ENCODE measurements at regions not wholly inside any gene's neighbourhood (a gene's known extent, or its start where the extent isn't known, plus 50 kb on each side); places are given as distances from the start of the nearest gene placed in this dataset.

DNA sequence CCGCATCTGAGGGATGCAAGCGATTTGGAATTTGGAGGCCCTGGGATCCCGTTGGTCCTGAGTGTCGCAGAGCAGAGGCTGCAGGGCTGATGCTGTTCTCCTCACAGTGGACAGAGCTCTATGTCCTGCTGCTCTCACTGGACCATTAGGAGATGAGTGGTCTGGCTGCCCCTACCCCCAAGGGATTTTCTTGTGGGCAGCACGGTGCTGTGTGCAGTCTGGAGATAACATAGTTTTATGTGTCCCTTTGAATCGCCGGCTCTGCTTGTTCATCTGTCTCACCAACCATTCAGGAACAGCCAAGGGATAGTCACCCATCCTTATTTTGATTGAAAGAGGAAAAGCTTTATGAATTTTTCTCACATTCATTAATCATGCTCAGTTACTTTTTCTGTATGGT lies 49.9 kb downstream of the CHRM3 start:
- no peak for DNase-seq (ENCODE audit: low read depth)
- in situ Hi-C loops (cut with HindIII; ENCODE audit: low pct_unique_long_range_greater_than_20kb, low sequenced_read_pairs), result no loop called here

DNA sequence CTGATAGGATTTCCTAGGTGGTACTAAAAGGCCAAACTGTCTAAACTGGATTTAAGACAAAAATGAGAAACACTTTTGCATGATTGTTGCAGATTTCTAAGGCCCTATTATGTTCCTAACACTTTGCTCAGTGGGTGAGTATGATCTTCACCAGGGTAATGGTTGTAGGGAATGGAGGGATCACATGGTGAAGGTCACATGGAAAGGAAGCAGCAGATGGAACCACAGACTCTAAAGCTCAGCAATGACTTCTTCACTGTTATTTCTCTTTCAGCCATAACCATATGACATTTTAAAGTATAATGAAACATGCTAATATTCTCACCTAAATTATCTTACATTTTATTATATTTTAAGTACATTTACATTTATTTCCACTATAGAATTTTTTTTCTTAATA lies 51.5 kb downstream of the CHRM3 start:
- DNase-seq (ENCODE audit: low read depth), result no peak
- in situ Hi-C loops (cut with HindIII; ENCODE audit: low pct_unique_long_range_greater_than_20kb, low sequenced_read_pairs), result no loop called here

DNA sequence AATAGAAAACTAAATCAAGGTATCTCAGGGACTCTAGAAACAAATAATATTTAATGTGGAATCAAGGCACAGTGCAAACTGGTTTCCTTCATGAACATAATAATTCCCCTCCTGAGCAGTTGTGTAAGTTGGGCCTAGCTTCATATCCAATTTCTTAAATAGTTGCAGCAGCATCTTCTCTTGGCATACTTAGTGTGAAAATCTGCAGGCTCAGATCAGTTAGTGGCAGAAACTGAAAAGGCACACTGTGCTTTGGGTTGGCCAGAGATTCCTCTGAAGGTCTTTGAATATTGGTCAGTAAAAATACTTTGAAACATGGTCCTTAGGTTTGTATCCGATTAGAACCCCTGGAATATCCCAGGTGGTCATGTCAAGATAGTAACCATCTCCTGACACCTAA lies 52.5 kb downstream of the CHRM3 start:
- in situ Hi-C loops (cut with HindIII; ENCODE audit: low pct_unique_long_range_greater_than_20kb, low sequenced_read_pairs), result no loop called here
- DNase-seq (ENCODE audit: low read depth), result no peak

DNA sequence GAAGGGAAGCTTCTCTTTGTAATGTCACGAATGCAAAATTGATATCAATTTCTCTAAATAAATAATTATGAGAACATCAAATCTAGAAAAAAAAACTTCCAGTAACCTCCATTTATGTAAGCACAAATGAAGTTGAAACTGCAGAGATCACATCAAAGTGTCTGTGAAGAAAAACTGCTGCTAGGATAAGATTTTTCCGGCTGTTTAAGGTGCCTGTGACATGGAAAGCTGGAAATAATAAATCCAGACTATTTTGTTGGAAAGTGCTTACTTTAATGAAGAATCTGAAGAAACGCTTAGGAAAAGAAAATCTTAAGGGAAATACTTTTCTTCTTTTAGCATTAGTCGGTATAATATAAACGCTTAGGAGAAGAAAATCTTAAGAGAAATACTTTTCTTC lies 57.0 kb downstream of the CHRM3 start:
- in situ Hi-C loops (cut with HindIII; ENCODE audit: low pct_unique_long_range_greater_than_20kb, low sequenced_read_pairs), result no loop called here
- DNase-seq (ENCODE audit: low read depth), result no peak

DNA sequence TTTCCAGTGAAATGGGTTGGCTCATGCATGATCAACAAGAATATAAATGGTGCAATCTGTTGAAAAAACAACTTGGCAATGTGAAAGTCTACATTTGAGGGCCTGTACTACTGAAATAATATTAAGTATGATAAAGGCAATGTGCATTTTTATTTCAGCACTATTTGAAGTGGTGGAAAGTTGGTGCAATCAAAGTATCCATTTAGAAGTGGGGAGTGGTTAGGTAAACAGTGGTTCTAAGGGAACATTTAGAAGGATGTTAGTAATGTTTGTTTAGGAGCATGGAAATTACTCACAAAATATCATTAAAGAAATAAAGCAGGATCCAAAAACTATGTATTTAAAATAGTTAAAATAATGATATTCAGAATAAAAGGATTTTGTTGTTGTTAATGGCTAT lies 60.2 kb downstream of the CHRM3 start:
- DNase-seq (ENCODE audit: low read depth), result no peak
- in situ Hi-C loops (cut with HindIII; ENCODE audit: low pct_unique_long_range_greater_than_20kb, low sequenced_read_pairs), result no loop called here

DNA sequence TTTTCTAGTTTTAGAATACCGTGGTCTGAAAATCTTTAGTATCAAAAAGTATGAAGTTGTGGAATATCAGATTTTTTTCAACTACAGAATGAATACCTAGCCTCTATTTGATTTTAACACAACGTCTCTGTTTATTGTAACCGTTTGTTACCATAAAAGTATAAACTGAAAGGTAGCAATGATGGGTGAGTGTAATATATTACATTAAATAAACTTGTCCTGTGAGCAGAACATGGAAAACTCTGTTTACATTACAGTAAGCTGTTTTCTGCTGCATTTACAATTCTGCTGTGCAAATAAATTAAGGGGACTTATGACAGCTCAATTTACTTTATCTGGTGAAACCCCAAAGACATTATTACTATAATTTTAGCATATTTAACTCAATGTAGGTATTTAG lies 62.5 kb downstream of the CHRM3 start:
- in situ Hi-C loops (cut with HindIII; ENCODE audit: low pct_unique_long_range_greater_than_20kb, low sequenced_read_pairs), result no loop called here
- no peak for DNase-seq (ENCODE audit: low read depth)

DNA sequence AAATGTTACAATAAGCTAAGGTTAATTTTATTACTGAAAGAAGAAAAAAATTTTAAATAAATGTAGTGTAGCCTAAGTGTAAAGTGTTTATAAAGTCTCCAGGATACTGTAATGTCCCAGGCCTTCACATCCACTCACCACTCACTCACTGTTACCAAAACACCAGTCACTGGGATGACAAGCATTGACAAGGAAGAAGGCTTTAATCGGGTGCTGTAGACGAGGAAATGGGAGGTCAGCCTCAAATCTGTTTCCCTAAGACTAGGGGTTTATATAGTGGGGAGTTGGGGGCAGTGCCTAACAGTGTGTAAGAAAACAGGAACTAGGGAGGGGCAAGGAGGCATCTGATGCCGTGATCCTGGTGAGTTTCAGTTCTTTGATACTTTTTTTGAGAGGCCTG lies 69.4 kb downstream of the CHRM3 start:
- in situ Hi-C loops (cut with HindIII; ENCODE audit: low pct_unique_long_range_greater_than_20kb, low sequenced_read_pairs), result no loop called here
- DNase-seq (ENCODE audit: low read depth), result no peak

DNA sequence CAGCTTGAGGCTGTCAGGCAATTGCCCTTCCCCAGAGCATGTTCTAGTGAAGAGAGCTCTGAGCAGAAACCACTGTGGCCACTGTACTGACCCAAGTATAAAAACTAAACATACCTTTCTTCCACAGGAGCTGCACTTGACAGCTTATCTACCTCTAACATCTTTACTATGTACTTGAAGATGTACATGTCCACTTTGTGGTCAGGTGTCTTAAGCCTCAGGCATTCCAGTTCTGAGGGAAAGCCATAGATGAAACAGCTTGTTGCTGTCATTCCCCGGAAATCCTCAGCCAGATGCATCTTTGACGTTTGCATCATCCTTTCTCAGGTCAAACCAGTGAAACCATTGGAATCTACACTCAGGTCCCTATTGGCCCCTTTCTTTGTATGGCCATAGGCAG lies 70.4 kb downstream of the CHRM3 start:
- DNase-seq (ENCODE audit: low read depth), result no peak
- in situ Hi-C loops (cut with HindIII; ENCODE audit: low pct_unique_long_range_greater_than_20kb, low sequenced_read_pairs), result no loop called here

DNA sequence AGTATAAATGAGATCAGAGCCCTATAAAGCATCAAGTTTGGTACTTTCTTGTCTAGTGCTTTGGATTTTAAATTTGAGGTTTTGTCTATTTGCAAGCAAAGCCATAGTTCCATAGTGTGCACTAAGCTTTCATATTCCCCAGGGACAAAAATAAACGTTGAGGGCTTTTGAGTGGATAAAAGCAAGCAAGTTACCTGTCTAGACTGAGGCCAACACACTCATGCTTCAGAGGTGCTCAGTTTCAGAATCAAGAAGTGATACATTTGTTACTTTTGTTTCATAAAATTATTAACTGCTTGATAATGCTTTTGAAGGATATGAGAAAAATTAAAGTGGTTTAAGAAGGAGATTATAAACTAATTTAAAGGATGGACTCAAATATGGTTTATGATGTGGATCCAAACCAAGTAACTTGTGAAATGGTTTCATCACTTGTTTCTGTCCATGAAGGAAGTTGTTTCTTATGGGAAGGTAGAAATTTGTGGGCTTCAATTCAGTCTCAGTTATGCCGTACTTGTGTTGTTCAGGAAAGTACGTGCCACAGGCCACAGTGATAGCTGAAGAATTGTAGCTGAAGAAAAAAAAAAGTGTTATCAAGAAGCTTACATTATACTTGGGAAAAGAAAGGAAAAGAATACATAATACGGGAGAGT lies 71.2 kb downstream of the CHRM3 start:
- in situ Hi-C loops (cut with HindIII; ENCODE audit: low pct_unique_long_range_greater_than_20kb, low sequenced_read_pairs), result no loop called here

DNA sequence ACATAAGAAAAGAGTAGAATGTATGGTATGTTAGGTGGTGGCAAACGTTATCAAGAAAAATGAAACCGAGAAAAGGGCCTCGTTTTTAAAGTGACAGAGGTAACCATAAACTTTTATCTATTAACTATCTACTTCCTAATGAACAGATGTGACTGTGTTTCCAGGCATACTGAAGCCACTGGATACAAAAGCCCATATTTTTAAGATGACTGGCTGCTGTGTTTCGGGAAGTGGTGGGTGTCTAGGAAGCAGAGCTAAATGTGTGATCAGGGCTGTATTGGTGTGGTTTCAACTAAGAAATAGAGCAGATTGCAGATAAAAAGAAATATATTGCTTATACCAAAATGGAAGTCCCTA lies 71.8 kb downstream of the CHRM3 start:
- in situ Hi-C loops (cut with HindIII; ENCODE audit: low pct_unique_long_range_greater_than_20kb, low sequenced_read_pairs), result no loop called here
- DNase-seq (ENCODE audit: low read depth), result no peak

More for the DNA sequence above, 71.2 kb downstream of the CHRM3 start:
- DNase-seq (ENCODE audit: low read depth), result no peak

DNA sequence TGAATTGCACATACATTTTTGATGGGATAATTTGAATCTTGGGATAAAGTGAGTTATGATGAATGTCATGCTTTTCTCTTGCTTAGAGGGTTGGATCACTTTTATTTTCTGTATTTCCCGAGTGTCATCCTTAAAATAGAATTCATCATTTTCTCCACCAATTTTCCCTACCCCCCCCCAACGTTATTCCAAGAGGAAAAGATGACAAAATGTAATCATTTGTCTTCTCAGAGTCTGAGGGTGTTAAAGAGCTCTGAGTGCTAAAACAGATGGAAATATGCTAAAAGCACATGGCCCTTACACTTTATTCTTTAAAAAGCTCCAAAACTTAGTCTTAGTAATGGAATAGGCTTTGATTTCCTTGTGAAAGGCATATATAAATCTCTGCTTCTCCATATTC lies 81.4 kb downstream of the CHRM3 start:
- no peak for DNase-seq (ENCODE audit: low read depth)
- in situ Hi-C loops (cut with HindIII; ENCODE audit: low pct_unique_long_range_greater_than_20kb, low sequenced_read_pairs), result no loop called here

DNA sequence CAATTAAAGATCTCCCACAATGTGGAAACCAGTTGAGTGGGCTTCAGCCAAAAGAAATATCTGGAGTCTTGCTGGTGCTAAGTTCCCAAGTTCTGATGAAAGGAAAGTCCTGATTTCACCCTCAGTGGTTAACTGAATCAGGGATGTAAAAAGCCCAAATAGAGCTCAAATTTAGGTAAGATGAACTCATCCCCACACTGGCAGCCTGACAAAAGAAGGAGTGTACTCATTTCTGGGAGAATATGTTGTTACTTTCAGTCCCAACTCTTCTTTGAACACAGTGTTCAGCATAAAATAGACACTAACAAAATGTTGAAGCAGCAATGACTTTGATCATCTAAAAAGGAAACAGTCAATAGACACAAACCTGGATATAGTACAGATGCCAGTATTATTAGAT lies 91.7 kb downstream of the CHRM3 start:
- in situ Hi-C loops (cut with HindIII; ENCODE audit: low pct_unique_long_range_greater_than_20kb, low sequenced_read_pairs), result no loop called here
- DNase-seq (ENCODE audit: low read depth), result no peak

DNA sequence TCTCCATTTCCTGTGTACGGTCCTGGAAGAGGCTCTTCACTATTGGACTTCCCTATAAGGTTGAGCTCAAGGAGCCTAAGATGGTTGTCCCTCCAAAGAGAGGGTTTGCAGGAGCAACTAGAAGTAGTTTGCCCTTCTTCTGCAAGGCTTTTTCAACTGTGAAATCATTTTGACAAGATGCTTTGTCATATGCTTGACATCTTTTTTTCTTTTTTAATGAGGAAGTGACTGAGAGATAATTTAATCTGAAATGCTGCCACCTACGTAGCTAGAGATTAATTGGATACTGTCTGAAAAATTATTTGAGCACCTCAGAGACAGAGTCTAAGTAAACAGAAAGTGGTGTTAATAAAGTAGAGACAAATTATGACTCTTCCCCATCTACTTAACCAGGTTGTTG lies 97.0 kb downstream of the CHRM3 start:
- no peak for DNase-seq (ENCODE audit: low read depth)
- in situ Hi-C loops (cut with HindIII; ENCODE audit: low pct_unique_long_range_greater_than_20kb, low sequenced_read_pairs), result no loop called here

DNA sequence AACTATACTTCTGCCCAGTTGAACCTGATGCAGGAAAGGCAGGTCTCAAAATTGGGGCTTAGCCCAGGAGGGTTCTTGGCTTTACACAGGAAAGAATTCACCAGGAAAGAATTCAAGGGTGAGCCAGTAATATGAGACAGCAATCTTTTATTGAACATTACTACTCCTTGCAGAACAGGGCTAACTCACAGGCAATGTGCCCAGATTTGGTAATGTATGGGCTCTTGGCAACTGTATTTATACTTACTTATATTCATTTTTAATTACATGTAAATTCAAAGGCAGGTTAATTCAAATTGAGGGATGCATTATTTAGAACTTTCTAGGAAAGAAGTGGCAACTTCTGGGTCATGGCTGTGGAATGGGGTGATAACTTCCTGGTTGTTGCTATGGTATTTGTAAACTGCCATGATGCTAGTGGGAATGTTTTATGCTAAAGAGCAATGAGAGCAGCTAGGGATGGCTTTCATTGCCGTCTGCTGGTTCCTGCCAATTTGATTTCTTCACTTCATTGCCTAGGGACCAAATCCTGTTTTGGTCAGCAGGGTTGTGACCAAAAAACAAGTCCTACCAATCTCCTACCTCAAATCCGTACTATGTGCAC lies 107.5 kb downstream of the CHRM3 start:
- DNase-seq (ENCODE audit: low read depth), result no peak
- in situ Hi-C loops (cut with HindIII; ENCODE audit: low pct_unique_long_range_greater_than_20kb, low sequenced_read_pairs), result no loop called here

DNA sequence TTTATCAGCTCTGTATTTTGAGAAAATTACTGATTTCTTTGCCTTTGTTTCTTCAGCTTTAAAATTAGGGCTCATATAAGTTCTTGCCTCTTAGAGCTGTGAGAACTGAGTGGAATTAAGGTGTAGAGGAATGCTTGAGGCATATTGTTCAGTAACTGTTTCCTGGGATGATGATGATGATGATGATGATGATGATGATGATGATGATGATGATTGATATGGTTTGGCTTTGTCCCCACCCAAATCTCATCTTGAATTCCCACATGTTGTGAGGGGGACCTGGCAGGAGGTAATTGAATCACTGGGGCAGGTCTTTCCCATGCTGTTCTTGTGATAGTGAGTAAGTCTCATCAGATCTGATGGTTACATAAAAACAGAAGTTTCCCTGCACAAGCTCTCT lies 118.7 kb downstream of the CHRM3 start:
- in situ Hi-C loops (cut with HindIII; ENCODE audit: low pct_unique_long_range_greater_than_20kb, low sequenced_read_pairs), result no loop called here
- no peak for DNase-seq (ENCODE audit: low read depth)

DNA sequence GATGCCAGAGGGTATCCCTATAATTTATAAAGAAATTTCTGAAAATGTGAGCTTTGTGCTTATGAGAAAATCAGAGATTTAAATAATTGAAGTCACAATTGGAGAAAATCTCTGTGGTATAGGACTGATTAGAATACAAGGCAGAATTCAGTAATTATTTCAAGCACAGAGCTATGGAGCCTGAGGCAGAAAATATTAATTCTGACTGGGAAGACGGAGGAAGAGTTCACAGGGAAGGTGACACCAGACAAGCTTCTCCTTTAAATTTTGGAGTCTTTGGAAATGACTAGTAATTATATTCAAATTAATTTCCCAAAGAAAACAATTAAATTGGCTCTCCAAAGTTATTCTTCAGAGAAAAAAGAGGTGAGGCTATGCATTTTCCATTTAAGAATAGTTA lies 121.5 kb downstream of the CHRM3 start:
- in situ Hi-C loops (cut with HindIII; ENCODE audit: low pct_unique_long_range_greater_than_20kb, low sequenced_read_pairs), result no loop called here

DNA sequence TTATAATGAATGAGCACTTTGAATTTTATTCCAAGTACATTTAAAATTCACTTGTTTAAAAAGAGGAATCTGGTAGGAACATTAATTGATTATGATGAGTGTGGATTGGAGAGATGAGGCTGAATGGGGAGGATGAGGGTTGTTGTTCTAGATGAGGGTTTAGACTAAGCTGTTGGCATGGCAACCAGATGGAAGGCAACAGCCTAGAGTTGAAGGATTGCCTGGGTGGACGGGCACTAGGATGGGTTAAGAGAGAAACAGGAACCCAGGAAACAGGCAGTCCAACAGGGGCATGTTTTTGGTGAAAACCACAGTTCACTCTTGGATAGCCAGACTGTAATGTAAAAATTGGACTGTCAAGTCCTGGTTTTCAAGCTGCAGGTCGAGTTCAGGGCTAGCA lies 125.5 kb downstream of the CHRM3 start:
- in situ Hi-C loops (cut with HindIII; ENCODE audit: low pct_unique_long_range_greater_than_20kb, low sequenced_read_pairs), result no loop called here
- no peak for DNase-seq (ENCODE audit: low read depth)

More for the DNA sequence above, 121.5 kb downstream of the CHRM3 start:
- no peak for DNase-seq (ENCODE audit: low read depth)

DNA sequence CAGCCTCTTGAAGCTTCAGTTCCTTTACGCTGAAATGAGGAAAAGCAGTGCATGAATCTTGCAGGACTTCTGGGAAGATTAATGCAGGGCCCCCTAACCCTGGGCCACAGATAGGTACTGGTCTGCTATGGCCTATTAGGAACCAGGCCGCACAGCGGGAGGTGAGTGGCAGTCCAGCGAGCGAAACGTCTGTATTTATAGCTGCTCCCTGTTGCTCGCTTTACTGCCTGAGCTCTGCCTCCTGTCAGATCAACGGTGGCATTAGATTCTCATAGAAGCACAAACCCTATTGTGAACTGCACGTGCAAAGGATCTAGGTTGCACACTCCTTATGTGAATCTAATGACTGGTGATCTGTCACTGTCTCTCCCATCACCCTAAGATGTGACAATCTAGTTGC lies 130.2 kb downstream of the CHRM3 start:
- in situ Hi-C loops (cut with HindIII; ENCODE audit: low pct_unique_long_range_greater_than_20kb, low sequenced_read_pairs), result no loop called here
- no peak for DNase-seq (ENCODE audit: low read depth)

DNA sequence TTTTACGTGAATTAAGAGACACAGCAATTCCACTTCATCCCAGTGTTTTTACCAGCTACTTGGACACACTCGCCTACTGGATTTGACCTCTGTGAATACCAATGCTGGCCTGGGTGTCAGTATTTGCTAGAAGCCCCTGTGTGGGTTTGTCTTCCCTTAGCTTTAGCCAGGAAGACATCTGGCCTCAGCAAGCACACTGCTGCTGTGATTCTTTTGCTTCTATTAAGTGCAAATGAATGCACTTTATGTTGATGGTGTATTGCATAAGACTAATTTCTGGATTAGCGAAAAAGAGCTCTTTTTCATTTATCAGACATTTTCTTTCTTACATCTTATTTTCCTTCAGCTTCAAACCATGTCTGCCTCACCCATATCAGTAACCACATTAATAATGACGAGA lies 140.0 kb downstream of the CHRM3 start:
- no peak for DNase-seq (ENCODE audit: low read depth)
- in situ Hi-C loops (cut with HindIII; ENCODE audit: low pct_unique_long_range_greater_than_20kb, low sequenced_read_pairs), result no loop called here

DNA sequence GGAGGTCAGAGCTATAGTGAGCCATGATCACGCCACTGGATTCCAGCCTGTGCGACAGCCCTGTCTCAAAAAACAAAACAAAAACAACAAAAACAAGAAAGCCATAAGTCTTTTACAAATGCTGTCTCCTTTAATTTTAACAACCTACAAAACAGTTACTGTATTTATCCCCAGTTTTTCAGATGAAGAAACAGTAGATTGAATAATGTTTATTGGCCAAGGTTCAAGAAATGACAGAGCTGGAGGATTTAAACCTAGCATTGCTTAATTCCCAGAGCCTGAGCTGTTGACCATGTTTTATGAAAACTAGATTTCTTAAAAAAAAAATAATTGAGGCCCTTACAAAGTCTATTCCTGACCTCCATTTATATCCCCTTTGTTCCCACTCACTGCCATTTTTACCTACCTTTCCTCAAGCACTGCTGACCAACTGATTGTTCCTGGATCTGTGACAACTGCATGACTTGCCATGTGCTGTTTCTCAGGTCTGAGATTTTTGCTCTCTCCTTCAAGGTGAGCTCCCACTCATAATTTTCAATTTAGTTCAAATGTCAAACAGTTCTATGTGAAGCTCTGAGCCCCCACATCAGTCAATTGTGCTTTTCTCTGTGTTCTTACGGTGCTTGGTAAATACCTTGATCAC lies 140.8 kb downstream of the CHRM3 start:
- DNase-seq (ENCODE audit: low read depth), result no peak
- in situ Hi-C loops (cut with HindIII; ENCODE audit: low pct_unique_long_range_greater_than_20kb, low sequenced_read_pairs), result no loop called here

Measured in Caki2 (cell line).